ENCODE measurements at regions not wholly inside any gene's neighbourhood (a gene's known extent, or its start where the extent isn't known, plus 50 kb on each side); places are given as distances from the start of the nearest gene placed in this dataset.

GRCh38 chr18:53909668-53910067 is 314.8 kb downstream of the MBD2 start:
- Histone ChIP-seq H3K4me3 (ENCODE audit: low read depth in 1 of 2, low read length in 1 of 2) (no peak overlapping the region), H3K4me1 (ENCODE audit: control insufficient read depth in 1 of 2, insufficient read depth in 1 of 2, low read depth in 1 of 2, low read length in 1 of 2) (no peaks in the 10 kb centered on the region), H3K36me3 (no peaks in the 10 kb centered on the region), H3K27me3 (no peaks in the 10 kb centered on the region), H3K9me3 (no peaks in the 10 kb centered on the region), H3K27ac (no peak overlapping the region)
- TF ChIP-seq, protein P1, sequence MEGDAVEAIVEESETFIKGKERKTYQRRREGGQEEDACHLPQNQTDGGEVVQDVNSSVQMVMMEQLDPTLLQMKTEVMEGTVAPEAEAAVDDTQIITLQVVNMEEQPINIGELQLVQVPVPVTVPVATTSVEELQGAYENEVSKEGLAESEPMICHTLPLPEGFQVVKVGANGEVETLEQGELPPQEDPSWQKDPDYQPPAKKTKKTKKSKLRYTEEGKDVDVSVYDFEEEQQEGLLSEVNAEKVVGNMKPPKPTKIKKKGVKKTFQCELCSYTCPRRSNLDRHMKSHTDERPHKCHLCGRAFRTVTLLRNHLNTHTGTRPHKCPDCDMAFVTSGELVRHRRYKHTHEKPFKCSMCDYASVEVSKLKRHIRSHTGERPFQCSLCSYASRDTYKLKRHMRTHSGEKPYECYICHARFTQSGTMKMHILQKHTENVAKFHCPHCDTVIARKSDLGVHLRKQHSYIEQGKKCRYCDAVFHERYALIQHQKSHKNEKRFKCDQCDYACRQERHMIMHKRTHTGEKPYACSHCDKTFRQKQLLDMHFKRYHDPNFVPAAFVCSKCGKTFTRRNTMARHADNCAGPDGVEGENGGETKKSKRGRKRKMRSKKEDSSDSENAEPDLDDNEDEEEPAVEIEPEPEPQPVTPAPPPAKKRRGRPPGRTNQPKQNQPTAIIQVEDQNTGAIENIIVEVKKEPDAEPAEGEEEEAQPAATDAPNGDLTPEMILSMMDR (IDR thresholded peaks at IDR 0.05), result no peak

DNA sequence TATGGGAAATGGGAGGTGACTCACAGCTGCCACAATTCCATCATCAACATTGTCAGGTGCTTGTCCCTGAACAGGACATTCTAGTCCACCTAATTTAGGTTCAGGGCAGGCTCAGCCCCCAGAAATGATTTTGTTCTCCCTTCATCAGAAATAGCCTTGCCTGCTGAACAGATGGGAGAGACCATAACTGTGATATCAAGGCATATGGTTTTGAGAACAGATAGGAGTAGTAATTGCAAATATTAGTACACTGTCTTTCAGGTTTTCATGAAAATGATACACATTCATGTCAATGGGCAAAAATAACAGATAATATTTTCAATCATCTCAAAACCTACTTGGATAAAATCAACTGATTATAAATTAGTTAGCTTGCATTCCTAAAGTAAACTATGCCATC is 316.5 kb downstream of the MBD2 start:
- Histone ChIP-seq H3K36me3 (no peaks in the 10 kb centered on the region), H3K9me3 (no peaks in the 10 kb centered on the region)
- TF ChIP-seq, protein P1 (IDR thresholded peaks at IDR 0.05), result no peak

GRCh38 chr18:53906681-53907080 is 317.8 kb downstream of the MBD2 start:
- Histone ChIP-seq H3K9me3 (no peaks in the 10 kb centered on the region), H3K4me1 (ENCODE audit: control insufficient read depth in 1 of 2, insufficient read depth in 1 of 2, low read depth in 1 of 2, low read length in 1 of 2) (no peaks in the 10 kb centered on the region), H3K27me3 (no peaks in the 10 kb centered on the region), H3K27ac (no peak overlapping the region), H3K4me3 (ENCODE audit: low read depth in 1 of 2, low read length in 1 of 2) (no peak overlapping the region), H3K36me3 (no peaks in the 10 kb centered on the region)
- TF ChIP-seq, protein P1 (IDR thresholded peaks at IDR 0.05), result no peak

More for the DNA sequence above, 316.5 kb downstream of the MBD2 start:
- Histone ChIP-seq H3K4me1 (ENCODE audit: control insufficient read depth in 1 of 2, insufficient read depth in 1 of 2, low read depth in 1 of 2, low read length in 1 of 2) (no peaks in the 10 kb centered on the region), H3K27ac (no peak overlapping the region), H3K4me3 (ENCODE audit: low read depth in 1 of 2, low read length in 1 of 2) (no peak overlapping the region), H3K27me3 (no peaks in the 10 kb centered on the region)

- no peaks in the 10 kb centered on the region for H3K9me3 ChIP-seq
- H3K4me3 ChIP-seq (ENCODE audit: low read depth in 1 of 2, low read length in 1 of 2), result no peak overlapping the region
- TF ChIP-seq, protein P1 (IDR thresholded peaks at IDR 0.05), result no peak
- no peaks in the 10 kb centered on the region for H3K4me1 ChIP-seq (ENCODE audit: control insufficient read depth in 1 of 2, insufficient read depth in 1 of 2, low read depth in 1 of 2, low read length in 1 of 2)
- H3K27me3 ChIP-seq, result no peaks in the 10 kb centered on the region
- no peaks in the 10 kb centered on the region for H3K36me3 ChIP-seq
- H3K27ac ChIP-seq, result no peak overlapping the region
These were observed 329.6 kb downstream of the MBD2 start for GRCh38 chr18:53894675-53895442.

DNA sequence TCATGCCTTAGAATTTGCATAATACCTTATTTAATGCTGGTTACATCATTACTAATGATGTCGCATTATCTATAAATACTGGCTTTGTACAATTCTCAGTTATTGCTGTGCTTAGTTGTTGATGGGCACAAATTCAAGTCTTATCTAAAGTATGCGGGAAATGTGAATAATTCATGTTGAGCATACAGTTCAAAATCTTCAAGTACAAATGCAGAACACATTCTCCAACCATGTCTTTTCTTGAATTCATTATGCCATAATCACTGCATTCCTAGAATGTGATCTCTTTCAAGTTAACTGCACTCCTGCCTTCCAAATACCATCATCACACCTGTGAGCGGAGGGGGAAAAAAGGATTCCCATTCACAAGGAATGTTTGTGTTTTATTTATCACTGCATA is 337.0 kb downstream of the MBD2 start:
- Histone ChIP-seq H3K36me3 (no peaks in the 10 kb centered on the region), H3K27me3 (no peaks in the 10 kb centered on the region), H3K9me3 (no peaks in the 10 kb centered on the region), H3K4me3 (ENCODE audit: low read depth in 1 of 2, low read length in 1 of 2) (no peak overlapping the region), H3K27ac (no peak overlapping the region), H3K4me1 (ENCODE audit: control insufficient read depth in 1 of 2, insufficient read depth in 1 of 2, low read depth in 1 of 2, low read length in 1 of 2) (no peaks in the 10 kb centered on the region)
- TF ChIP-seq, protein P1 (IDR thresholded peaks at IDR 0.05), result no peak
